Pancreas (tissue), 10 donors: ENCODE measurements at regions not wholly inside any gene's neighbourhood (a gene's known extent, or its start where the extent isn't known, plus 50 kb on each side); places are given as distances from the start of the nearest gene placed in this dataset.

ENCODE experiments used
- ATAC-seq, 4 donors: fragments of 200-7000 bp; cut with Tn5 transposase; one replicate each; pipeline versions ENCODE4 v1.8.0 to v1.9.1; 2020; ENCODE audit warnings: mild to moderate bottlenecking in 4 of 4, moderate library complexity in 4 of 4
- DNase-seq, 6 donors: peaks; one replicate each; pipeline ENCODE4 v3.0.0-alpha.2; 2020
- FAIRE-seq: peaks from 2 replicates; lab custom pipeline; 2012; peaks lifted over from hg19 to GRCh38; lab: Jason Lieb, UNC
- H3K27ac ChIP-seq, 4 donors: fragments of 200-600 bp; sonication (generic); 1 replicate in 3 of 4; 2 replicates in 1 of 4; pipeline versions ENCODE4 v1.5.0 to v1.8.0; 2020
- H3K27me3 ChIP-seq, 4 donors: fragments of 200-600 bp; one replicate each; pipeline ENCODE4 v1.8.0; 2021
- H3K36me3 ChIP-seq, 3 donors: fragments of 200-600 bp; sonication (generic) in 1 of 3; one replicate each; pipeline versions ENCODE4 v1.5.0 to v1.8.0; 2020 to 2021
- H3K4me1 ChIP-seq, 3 donors: fragments of 200-600 bp; one replicate each; pipeline ENCODE4 v1.8.0; 2021
- H3K4me3 ChIP-seq, 4 donors: fragments of 200-600 bp; sonication (generic) in 2 of 4; one replicate each; pipeline versions ENCODE4 v1.5.0 to v1.8.0; 2020 to 2021
- H3K9me3 ChIP-seq, 4 donors: fragments of 200-600 bp; one replicate each; pipeline ENCODE4 v1.8.0; 2021
- CTCF ChIP-seq, 4 donors: fragments of 200-600 bp; sonication (generic) in 3 of 4; IDR thresholded peaks; one replicate each; pipeline versions ENCODE4 v1.5.0 to v1.8.0; 2021; ENCODE audit warnings: antibody characterized with exemption in 4 of 4
- WGBS, 2 donors: extraction: QIAGEN DNeasy Blood & Tissue Kit; methylation state at CpG; one replicate each; pipeline ENCODE4 v1.1.7; 2013; 5-methylcytosine and 5-hydroxymethylcytosine counted together
- intact Hi-C, 3 donors: fragments of 100-400 bp; cut with DNase I; formaldehyde crosslinking; loops; one replicate each; pipeline versions ENCODE4 v1.11.1 to v1.14.2; 2022
- donor health status: healthy with polysubstance abuse.
- donor health status: DM: no; HTN: no; CAD: no; lungs with moderate emphysema.
- donor health status: DM: no; HTN: no; CAD: no.
- donor health status: control.
- donor health status: control.
- donor health status: Bipolar disorder and iron deficiency.
- donor health status: DM: yes; HTN: yes; CAD: no.
- donor health status: DM: no; HTN: no; CAD: no.
- donor health status: DM: no; HTN: no; CAD: no.
- donor health status: DM: yes; HTN: yes; CAD: no.

- Histone ChIP-seq H3K4me1 (no peaks in the 10 kb centered on the region), H3K36me3 (no peaks in the 10 kb centered on the region), H3K27ac (no peak overlapping the region), H3K4me3 (no peak overlapping the region), H3K9me3 (no peaks in the 10 kb centered on the region), H3K27me3 (peaks cover 0 to 6% (median 0%) of the 10 kb centered on the region in 4 donors)
- DNase-seq (no peak), ATAC-seq (no peak), FAIRE-seq (no peak)
- intact Hi-C loops: no loop called here
- no peak for TF ChIP-seq CTCF (IDR thresholded peaks at IDR 0.05)
- 72 to 82% methylated on average over 4 of the region's 4 CpGs for WGBS, 2 donors
Measured at GRCh38 chr9:85213650-85214607, 527.8 kb downstream of the AGTPBP1 start.

GRCh38 chr9:85212887-85213286 lies 528.9 kb downstream of the AGTPBP1 start:
- Histone ChIP-seq H3K36me3 (no peaks in the 10 kb centered on the region), H3K4me1 (no peaks in the 10 kb centered on the region), H3K27ac (no peak overlapping the region), H3K4me3 (no peak overlapping the region), H3K27me3 (peaks cover 0 to 6% (median 0%) of the 10 kb centered on the region in 4 donors), H3K9me3 (no peaks in the 10 kb centered on the region)
- peak in 3 of 4 donors; percentile 28 to 66 (median 62) for ATAC-seq
- 51 to 71% methylated on average over 2 of the region's 2 CpGs for WGBS, 2 donors
- DNase-seq: no peak
- no peak for FAIRE-seq
- intact Hi-C loops: no loop called here
- TF ChIP-seq CTCF (IDR thresholded peaks at IDR 0.05): no peak

- no peak for TF ChIP-seq CTCF (IDR thresholded peaks at IDR 0.05)
- ATAC-seq (peak in 3 of 4 donors; percentile 35 to 67 (median 47)), DNase-seq (no peak), FAIRE-seq (no peak)
- intact Hi-C loops: no loop called here
- 39 to 52% methylated on average over 4 of the region's 4 CpGs for WGBS, 2 donors
- Histone ChIP-seq H3K4me3 (no peak overlapping the region), H3K36me3 (no peaks in the 10 kb centered on the region), H3K4me1 (no peaks in the 10 kb centered on the region), H3K27me3 (peaks cover 0 to 6% (median 0%) of the 10 kb centered on the region in 4 donors), H3K9me3 (no peaks in the 10 kb centered on the region), H3K27ac (no peak overlapping the region)
Measured at GRCh38 chr9:85212209-85212608, 529.5 kb downstream of the AGTPBP1 start.

- intact Hi-C loops: no loop called here
- no peak for ATAC-seq
- Histone ChIP-seq H3K27ac (no peak overlapping the region), H3K27me3 (peaks cover 0 to under 1% (median 0%) of the 10 kb centered on the region in 4 donors), H3K4me1 (no peaks in the 10 kb centered on the region), H3K36me3 (no peaks in the 10 kb centered on the region), H3K4me3 (no peak overlapping the region), H3K9me3 (no peaks in the 10 kb centered on the region)
- 85 to 90% methylated on average over 1 of the region's 1 CpG for WGBS, 2 donors
- no peak for FAIRE-seq
- DNase-seq: no peak
- no peak for TF ChIP-seq CTCF (IDR thresholded peaks at IDR 0.05)
Measured at GRCh38 chr9:85208666-85209065, 533.1 kb downstream of the AGTPBP1 start.

GRCh38 chr9:85204176-85204575 lies 534.6 kb downstream of the NTRK2 start:
- 84 to 87% methylated on average over 3 of the region's 3 CpGs for WGBS, 2 donors
- Histone ChIP-seq H3K27me3 (peaks cover 0 to 5% (median 0%) of the 10 kb centered on the region in 4 donors), H3K4me3 (no peak overlapping the region), H3K36me3 (no peaks in the 10 kb centered on the region), H3K4me1 (peaks cover 0 to 13% (median 5%) of the 10 kb centered on the region in 3 donors), H3K9me3 (no peaks in the 10 kb centered on the region), H3K27ac (no peak overlapping the region)
- intact Hi-C loops: no loop called here
- DNase-seq: no peak
- TF ChIP-seq CTCF (IDR thresholded peaks at IDR 0.05): no peak
- no peak for FAIRE-seq
- no peak for ATAC-seq
